ACHN (cell line): ENCODE measurements at regions not wholly inside any gene's neighbourhood (a gene's known extent, or its start where the extent isn't known, plus 50 kb on each side); places are given as distances from the start of the nearest gene placed in this dataset.

Experiments used
- DNase-seq: peaks from one replicate; pipeline ENCODE4 v3.0.0-alpha.2; 2015
- in situ Hi-C: cut with HindIII; loops from 2 replicates; pipeline ENCODE4 v1.10.0; 2017; ENCODE audit warnings: low sequenced_read_pairs, low pct_ligation_motif_present, low pct_unique_long_range_greater_than_20kb

- no peak for DNase-seq
- in situ Hi-C loops: no loop called here
Observed at GRCh38 chr6:166744223-166745134, 117.4 kb upstream of the RPS6KA2 start.

GRCh38 chr6:166743406-166744222 lies 116.6 kb upstream of the RPS6KA2 start:
- DNase-seq: no peak
- in situ Hi-C loops: no loop called here

- no peak for DNase-seq
- in situ Hi-C loops: no loop called here
Observed at GRCh38 chr6:166742981-166743380, 115.9 kb upstream of the RPS6KA2 start.

GRCh38 chr6:166739976-166740318 lies 112.9 kb upstream of the RPS6KA2 start:
- in situ Hi-C loops: no loop called here
- DNase-seq: no peak

GRCh38 chr6:166739117-166739975 lies 112.3 kb upstream of the RPS6KA2 start:
- DNase-seq: no peak
- in situ Hi-C loops: no loop called here

GRCh38 chr6:166738386-166739116 lies 111.5 kb upstream of the RPS6KA2 start:
- DNase-seq: no peak
- in situ Hi-C loops: no loop called here

GRCh38 chr6:166737261-166737660 lies 110.2 kb upstream of the RPS6KA2 start:
- in situ Hi-C loops: no loop called here
- no peak for DNase-seq

- in situ Hi-C loops: no loop called here
- DNase-seq: peak; percentile 52
Observed at GRCh38 chr6:166736634-166737033, 109.6 kb upstream of the RPS6KA2 start.

- DNase-seq: no peak
- in situ Hi-C loops: no loop called here
Observed at GRCh38 chr6:166733900-166734299, 106.8 kb upstream of the RPS6KA2 start.

- DNase-seq: no peak
- in situ Hi-C loops: no loop called here
Observed at GRCh38 chr6:166729658-166730057, 102.6 kb upstream of the RPS6KA2 start.

GRCh38 chr6:166728884-166729530 lies 102.0 kb upstream of the RPS6KA2 start:
- no peak for DNase-seq
- in situ Hi-C loops: no loop called here

GRCh38 chr6:166726201-166726600 lies 99.2 kb upstream of the RPS6KA2 start:
- DNase-seq: no peak
- in situ Hi-C loops: no loop called here

- in situ Hi-C loops: no loop called here
Observed at GRCh38 chr6:166725571-166725970, 98.5 kb upstream of the RPS6KA2 start.

GRCh38 chr6:166724576-166724975 lies 97.5 kb upstream of the RPS6KA2 start:
- no peak for DNase-seq

More at GRCh38 chr6:166725571-166725970, 98.5 kb upstream of the RPS6KA2 start:
- DNase-seq: no peak

GRCh38 chr6:166722785-166723184 lies 95.7 kb upstream of the RPS6KA2 start:
- in situ Hi-C loops: no loop called here
- DNase-seq: no peak

More at GRCh38 chr6:166724576-166724975, 97.5 kb upstream of the RPS6KA2 start:
- in situ Hi-C loops: no loop called here

GRCh38 chr6:166721576-166721975 lies 94.5 kb upstream of the RPS6KA2 start:
- in situ Hi-C loops: no loop called here
- no peak for DNase-seq

- in situ Hi-C loops: no loop called here
- DNase-seq: no peak
Observed at GRCh38 chr6:166720856-166721255, 93.8 kb upstream of the RPS6KA2 start.

GRCh38 chr6:166719019-166719418 lies 92.0 kb upstream of the RPS6KA2 start:
- in situ Hi-C loops: no loop called here
- no peak for DNase-seq
